Ureter (tissue), 1 donor: ENCODE measurements at regions not wholly inside any gene's neighbourhood (a gene's known extent, or its start where the extent isn't known, plus 50 kb on each side); places are given as distances from the start of the nearest gene placed in this dataset.
"Not testable (repeated sequence)": the region's sequence is repeated elsewhere in the genome, so short reads cannot be mapped to it uniquely, and the experiment has no call there.

Experiments
- DNase-seq: peaks from one replicate; pipeline ENCODE4 v3.0.0-alpha.2; 2020; ENCODE audit warnings: low spot score
- donor health status: DM: yes; HTN: yes; CAD: no.

- no peak for DNase-seq
These were observed 179.0 kb downstream of the BCAS1 start for GRCh38 chr20:53891306-53891894.

GRCh38 chr20:53890443-53891305, 179.7 kb downstream of the BCAS1 start:
- no peak for DNase-seq

- DNase-seq = no peak
These were observed 180.8 kb downstream of the BCAS1 start for GRCh38 chr20:53889411-53890148.

- no peak for DNase-seq
These were observed 181.4 kb downstream of the BCAS1 start for GRCh38 chr20:53888951-53889350.

- DNase-seq = no peak
These were observed 181.9 kb downstream of the BCAS1 start for GRCh38 chr20:53888510-53888909.

GRCh38 chr20:53887973-53888372, 182.4 kb downstream of the BCAS1 start:
- no peak for DNase-seq

GRCh38 chr20:53884859-53885541, 185.4 kb downstream of the BCAS1 start:
- DNase-seq = no peak

- DNase-seq = no peak
These were observed 187.1 kb downstream of the BCAS1 start for GRCh38 chr20:53883098-53883911.

GRCh38 chr20:53882438-53882986, 187.9 kb downstream of the BCAS1 start:
- not testable (repeated sequence) for DNase-seq

- DNase-seq = no peak
These were observed 189.0 kb downstream of the BCAS1 start for GRCh38 chr20:53881362-53881761.

GRCh38 chr20:53880108-53880641, 190.2 kb downstream of the BCAS1 start:
- no peak for DNase-seq

- DNase-seq = no peak
These were observed 191.2 kb downstream of the BCAS1 start for GRCh38 chr20:53879048-53879684.

- no peak for DNase-seq
These were observed 191.9 kb downstream of the BCAS1 start for GRCh38 chr20:53878262-53879047.

- DNase-seq = no peak
These were observed 193.4 kb downstream of the BCAS1 start for GRCh38 chr20:53876956-53877355.

GRCh38 chr20:53876470-53876869, 193.9 kb downstream of the BCAS1 start:
- no peak for DNase-seq

GRCh38 chr20:53875452-53875851, 194.9 kb downstream of the BCAS1 start:
- DNase-seq = no peak

- no peak for DNase-seq
These were observed 195.7 kb downstream of the BCAS1 start for GRCh38 chr20:53874706-53875105.

GRCh38 chr20:53874104-53874503, 196.3 kb downstream of the BCAS1 start:
- DNase-seq = no peak

- no peak for DNase-seq
These were observed 197.2 kb downstream of the BCAS1 start for GRCh38 chr20:53873230-53873604.
